Aorta (tissue), 5 donors: ENCODE measurements at regions not wholly inside any gene's neighbourhood (a gene's known extent, or its start where the extent isn't known, plus 50 kb on each side); places are given as distances from the start of the nearest gene placed in this dataset.

Source experiments
- ATAC-seq: fragments of 200-7000 bp; cut with Tn5 transposase; one replicate; pipeline ENCODE4 v1.9.1; 2022; ENCODE audit warnings: moderate library complexity; ENCODE audit not compliant: low FRiP score
- DNase-seq, 2 donors: peaks; one replicate each; pipeline ENCODE4 v3.0.0-alpha.2; 2020
- H3K27ac ChIP-seq, 2 donors: one replicate each; pipeline ENCODE4 v1.5.1; 2013; ENCODE audit warnings: low read length in 2 of 2, mild to moderate bottlenecking in 2 of 2, moderate library complexity in 2 of 2, control low read depth in 1 of 2, inconsistent platforms in 1 of 2, low read depth in 1 of 2
- H3K27me3 ChIP-seq, 2 donors: one replicate each; pipeline ENCODE4 v1.6.1; 2013; ENCODE audit warnings: control low read depth in 1 of 2, low read length in 1 of 2, mild to moderate bottlenecking in 1 of 2, moderate library complexity in 1 of 2; ENCODE audit not compliant: insufficient read depth in 2 of 2, control insufficient read depth in 1 of 2
- H3K36me3 ChIP-seq, 2 donors: one replicate each; pipeline ENCODE4 v1.6.1; 2013; ENCODE audit warnings: control low read depth in 1 of 2, low read length in 1 of 2, mild to moderate bottlenecking in 1 of 2; ENCODE audit not compliant: insufficient read depth in 2 of 2, control insufficient read depth in 1 of 2
- H3K4me1 ChIP-seq, 2 donors: one replicate each; pipeline ENCODE4 v1.6.1; 2013; ENCODE audit warnings: low read length in 2 of 2, control low read depth in 1 of 2, mild to moderate bottlenecking in 1 of 2, moderate library complexity in 1 of 2; ENCODE audit not compliant: insufficient read depth in 2 of 2, control insufficient read depth in 1 of 2
- H3K4me3 ChIP-seq, 2 donors: one replicate each; pipeline ENCODE4 v1.5.1; 2013; ENCODE audit warnings: low read length in 2 of 2, control low read depth in 1 of 2, mild to moderate bottlenecking in 1 of 2
- H3K9me3 ChIP-seq: one replicate; pipeline ENCODE4 v1.6.1; 2013; ENCODE audit warnings: mild to moderate bottlenecking, low read length; ENCODE audit not compliant: control insufficient read depth
- WGBS, 2 donors: extraction: QIAGEN DNeasy Blood & Tissue Kit; methylation state at CpG; one replicate each; pipeline ENCODE4 v1.1.7; 2013; 5-methylcytosine and 5-hydroxymethylcytosine counted together
- intact Hi-C, 2 donors: fragments of 100-400 bp; cut with DNase I; formaldehyde crosslinking; loops; one replicate each; pipeline versions ENCODE4 v1.14.2 to v1.15.0; 2022
- donor health status: healthy with polysubstance abuse.
- donor health status: Bipolar disorder and iron deficiency.
- donor health status: DM: no; HTN: no; CAD: no.
- donor health status: DM: no; HTN: no; CAD: no.
- donor health status: DM: yes; HTN: yes; CAD: no.

DNA sequence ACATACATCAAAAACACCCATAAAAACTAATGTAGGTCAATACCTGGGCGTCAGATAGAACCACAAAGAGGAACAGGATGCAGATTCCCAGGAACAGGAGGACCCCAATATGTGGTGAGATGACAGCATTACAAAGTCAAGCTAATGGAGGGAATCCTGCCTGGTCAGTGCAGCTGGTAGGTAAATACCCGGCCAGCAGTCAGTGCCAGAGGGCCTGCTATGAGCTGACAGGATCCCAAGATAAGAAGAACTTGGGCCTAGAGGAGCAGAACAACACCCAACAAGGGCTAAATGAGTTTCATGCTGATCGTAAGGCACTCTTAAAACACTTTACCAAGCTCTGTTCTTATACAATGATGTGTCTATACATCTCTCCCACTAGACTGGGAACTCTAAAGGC lies 61.2 kb upstream of the KCNMB2 start:
- Histone ChIP-seq H3K27me3 (no peaks in the 10 kb centered on the region), H3K4me3 (no peak overlapping the region), H3K4me1 (no peaks in the 10 kb centered on the region), H3K36me3 (no peaks in the 10 kb centered on the region), H3K27ac (no peak overlapping the region), H3K9me3 (peaks cover 1% of the 10 kb centered on the region)
- WGBS, 2 donors, result 89 to 94% methylated on average over 3 of the region's 3 CpGs
- ATAC-seq, result no peak
- intact Hi-C loops, result no loop called here
- no peak for DNase-seq

DNA sequence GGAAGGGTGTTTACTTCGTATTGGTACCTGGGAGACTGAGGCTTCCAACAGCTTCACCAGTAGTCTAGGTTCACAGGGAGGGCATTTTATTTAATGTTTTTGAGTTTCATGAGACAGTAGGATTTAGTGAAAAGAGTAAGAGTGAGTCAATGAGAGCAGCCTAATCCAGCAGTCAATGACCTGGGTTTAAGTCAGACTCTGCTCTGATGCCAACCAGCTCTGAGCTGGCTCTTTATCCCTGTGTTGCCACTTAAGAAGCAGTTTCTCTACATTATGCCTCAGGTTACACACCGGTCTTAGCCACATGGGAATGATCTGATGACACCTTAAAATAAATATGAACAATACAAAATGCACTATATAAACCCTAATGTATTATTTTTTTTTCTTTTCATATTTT lies 59.4 kb upstream of the KCNMB2 start:
- 74 to 78% methylated on average over 2 of the region's 2 CpGs for WGBS, 2 donors
- no peak for DNase-seq
- intact Hi-C loops, result no loop called here
- no peak for ATAC-seq
- Histone ChIP-seq H3K27ac (no peak overlapping the region), H3K27me3 (no peaks in the 10 kb centered on the region), H3K4me3 (no peak overlapping the region), H3K9me3 (no peaks in the 10 kb centered on the region), H3K4me1 (no peaks in the 10 kb centered on the region), H3K36me3 (no peaks in the 10 kb centered on the region)

DNA sequence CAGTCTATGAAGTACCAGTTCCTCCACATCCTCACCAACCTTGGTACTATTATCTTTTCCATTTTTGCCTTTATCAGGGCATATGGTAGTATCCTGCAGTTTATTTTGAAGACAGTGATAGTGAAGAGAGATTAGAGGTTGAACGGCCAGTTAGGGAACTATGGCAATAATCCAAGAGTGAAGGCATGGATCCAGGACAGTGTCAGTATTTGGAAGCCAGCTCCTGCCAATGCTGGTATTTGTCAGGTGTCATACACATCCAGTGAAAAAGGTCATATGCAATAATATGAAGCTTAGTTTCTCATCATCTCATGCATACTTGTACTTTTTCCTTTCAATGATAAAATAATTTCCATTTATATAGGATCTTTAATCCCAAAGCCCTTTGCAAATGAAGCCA lies 56.8 kb upstream of the KCNMB2 start:
- Histone ChIP-seq H3K4me3 (no peak overlapping the region), H3K27me3 (no peaks in the 10 kb centered on the region), H3K27ac (no peak overlapping the region), H3K36me3 (no peaks in the 10 kb centered on the region), H3K4me1 (no peaks in the 10 kb centered on the region), H3K9me3 (no peaks in the 10 kb centered on the region)
- 11 to 13% methylated on average over 1 of the region's 1 CpG for WGBS, 2 donors
- intact Hi-C loops, result no loop called here
- ATAC-seq (no peak), DNase-seq (no peak)

DNA sequence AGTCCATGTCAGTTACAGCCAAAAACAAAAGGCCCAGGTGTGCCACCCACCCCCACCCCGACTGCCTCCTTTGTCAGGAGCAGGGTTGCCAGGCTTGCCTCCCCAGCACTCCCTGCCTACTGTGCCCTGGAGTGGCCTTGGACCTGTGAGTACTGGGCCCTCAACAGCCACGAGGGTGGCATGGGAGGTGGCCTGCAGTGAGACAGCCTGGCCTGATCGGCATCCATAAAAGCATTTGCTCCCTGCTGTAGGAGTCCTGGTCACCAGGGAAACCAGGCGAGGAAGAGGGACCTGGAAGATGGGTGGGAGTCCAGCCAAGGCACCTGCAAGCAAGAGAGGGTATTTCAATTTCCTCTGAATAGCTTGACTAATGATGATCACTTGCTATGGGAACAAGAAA lies 56.4 kb upstream of the KCNMB2 start:
- no peaks in the 10 kb centered on the region for H3K36me3 ChIP-seq

DNA sequence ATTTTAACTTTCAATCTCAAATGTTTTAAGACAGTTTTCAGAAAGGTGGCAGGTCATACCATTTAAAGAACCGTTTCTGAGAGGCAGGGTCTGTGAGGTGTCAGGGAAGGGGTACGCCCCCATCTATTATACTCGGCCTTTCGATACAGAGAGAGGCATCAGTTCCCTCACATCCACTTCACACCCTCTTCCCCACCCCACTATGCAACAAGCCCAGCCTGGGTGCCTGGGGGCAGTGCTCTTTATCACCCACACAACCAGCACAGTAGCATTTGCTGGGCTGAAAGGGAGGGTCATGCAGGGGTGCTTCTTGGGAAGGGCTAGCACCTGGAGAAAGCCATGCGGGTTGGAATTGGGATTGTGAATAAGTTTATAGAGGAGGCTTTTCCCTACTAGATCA lies 56.0 kb upstream of the KCNMB2 start:
- Histone ChIP-seq H3K36me3 (no peaks in the 10 kb centered on the region), H3K4me1 (no peaks in the 10 kb centered on the region), H3K27me3 (no peaks in the 10 kb centered on the region), H3K27ac (no peak overlapping the region), H3K4me3 (no peak overlapping the region), H3K9me3 (no peaks in the 10 kb centered on the region)
- no peak for DNase-seq
- WGBS, 2 donors, result 83 to 87% methylated on average over 5 of the region's 5 CpGs
- no peak for ATAC-seq
- intact Hi-C loops, result no loop called here

More for the DNA sequence above, 56.4 kb upstream of the KCNMB2 start:
- no peak overlapping the region for H3K4me3 ChIP-seq
- WGBS, 2 donors, result 59 to 68% methylated on average over 4 of the region's 4 CpGs
- no peak overlapping the region for H3K27ac ChIP-seq
- intact Hi-C loops, result no loop called here
- H3K27me3 ChIP-seq, result no peaks in the 10 kb centered on the region
- no peak for ATAC-seq
- no peaks in the 10 kb centered on the region for H3K4me1 ChIP-seq
- no peaks in the 10 kb centered on the region for H3K9me3 ChIP-seq
- DNase-seq, result no peak

DNA sequence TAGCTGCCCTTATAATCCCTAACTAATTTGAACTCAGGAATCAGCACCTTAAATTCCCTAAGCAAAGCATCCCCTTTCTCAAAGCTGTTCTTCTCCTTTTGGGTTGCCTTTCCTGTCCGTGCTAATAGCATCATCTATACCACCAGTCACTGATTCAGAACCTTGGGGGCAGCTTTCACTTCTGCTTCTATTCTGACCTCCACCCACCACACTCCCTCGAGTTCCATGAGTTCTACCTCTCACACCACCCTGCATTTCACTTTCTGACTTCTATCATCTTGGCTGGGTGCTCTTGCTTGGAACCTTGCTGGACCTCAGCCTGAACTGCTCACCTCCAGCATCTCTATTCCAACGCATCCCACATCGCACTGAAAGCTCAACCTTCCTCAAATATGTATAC lies 55.4 kb upstream of the KCNMB2 start:
- Histone ChIP-seq H3K27me3 (no peaks in the 10 kb centered on the region), H3K9me3 (no peaks in the 10 kb centered on the region), H3K36me3 (no peaks in the 10 kb centered on the region), H3K4me3 (no peak overlapping the region), H3K27ac (no peak overlapping the region), H3K4me1 (no peaks in the 10 kb centered on the region)
- DNase-seq, result no peak
- no peak for ATAC-seq
- intact Hi-C loops, result no loop called here
- 81 to 82% methylated on average over 4 of the region's 4 CpGs for WGBS, 2 donors

DNA sequence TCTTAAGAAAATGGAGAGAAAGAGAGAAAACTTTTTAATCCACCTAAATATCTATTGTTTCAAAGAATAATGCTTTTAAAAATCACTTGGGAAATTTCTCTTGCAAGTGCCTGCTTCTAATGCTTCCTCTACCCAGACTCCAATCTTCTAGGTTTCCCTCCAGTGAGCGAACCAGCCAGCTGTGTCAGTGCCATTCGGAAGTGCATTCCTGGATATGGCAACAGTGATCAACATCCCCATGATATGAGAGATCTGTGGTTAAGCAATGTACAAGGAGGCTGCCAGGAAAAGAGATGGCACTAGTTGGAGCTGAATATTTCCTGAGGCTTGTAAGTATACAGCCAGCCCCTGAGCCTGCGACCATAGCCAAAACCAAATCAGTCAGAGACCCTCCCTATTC lies 53.3 kb upstream of the KCNMB2 start:
- Histone ChIP-seq H3K27ac (no peak overlapping the region), H3K27me3 (no peaks in the 10 kb centered on the region), H3K36me3 (no peaks in the 10 kb centered on the region), H3K9me3 (no peaks in the 10 kb centered on the region), H3K4me3 (no peak overlapping the region), H3K4me1 (no peaks in the 10 kb centered on the region)
- DNase-seq (no peak), ATAC-seq (no peak)
- WGBS, 2 donors, result 82 to 86% methylated on average over 3 of the region's 3 CpGs
- intact Hi-C loops, result no loop called here

DNA sequence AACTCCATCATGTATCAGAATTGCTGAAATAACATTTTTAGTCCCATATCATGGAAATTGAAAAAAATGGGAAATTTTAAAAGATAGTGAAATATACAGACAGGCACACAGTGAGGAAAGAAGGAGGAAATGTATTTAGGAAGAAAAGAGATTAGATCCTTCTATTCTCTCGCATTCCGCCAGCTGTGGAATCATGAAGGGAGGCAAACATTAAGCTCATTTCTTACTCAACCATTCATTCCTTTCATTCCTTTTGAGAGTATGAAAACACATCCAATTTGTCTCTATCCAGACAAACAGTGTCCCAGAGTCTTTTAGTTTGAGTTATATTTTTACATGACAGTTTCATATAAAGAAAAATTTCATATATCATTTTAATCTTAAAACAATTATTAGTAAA lies 52.5 kb upstream of the KCNMB2 start:
- intact Hi-C loops, result no loop called here
- Histone ChIP-seq H3K4me1 (no peaks in the 10 kb centered on the region), H3K27ac (no peak overlapping the region), H3K36me3 (no peaks in the 10 kb centered on the region), H3K9me3 (no peaks in the 10 kb centered on the region), H3K4me3 (no peak overlapping the region), H3K27me3 (no peaks in the 10 kb centered on the region)
- no peak for DNase-seq
- WGBS, 2 donors, result 38 to 74% methylated on average over 2 of the region's 2 CpGs
- no peak for ATAC-seq

DNA sequence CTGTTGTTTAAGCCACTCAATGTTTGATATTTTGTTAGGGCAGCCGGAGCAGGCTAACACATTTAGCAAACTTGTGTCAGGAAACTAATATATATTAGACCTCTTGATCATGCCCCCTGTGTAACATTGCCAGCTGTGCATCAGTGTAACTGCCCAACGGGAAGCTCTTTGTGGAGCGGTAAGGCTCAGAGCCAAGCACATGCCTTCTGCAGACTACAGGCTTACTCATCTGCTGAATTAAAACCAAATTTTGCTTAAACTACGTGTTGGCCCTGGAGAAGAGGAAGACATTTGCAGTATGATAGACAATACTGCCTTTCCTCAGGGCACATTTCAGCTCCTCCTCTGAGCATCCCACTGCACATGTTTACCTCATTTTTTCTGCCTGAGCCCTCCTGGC lies 50.5 kb upstream of the KCNMB2 start:
- no peaks in the 10 kb centered on the region for H3K36me3 ChIP-seq
- intact Hi-C loops, result no loop called here
- H3K4me1 ChIP-seq, result no peaks in the 10 kb centered on the region
- no peaks in the 10 kb centered on the region for H3K9me3 ChIP-seq
- ATAC-seq, result no peak
- no peak for DNase-seq
- no peak overlapping the region for H3K4me3 ChIP-seq
- 71 to 74% methylated on average over 4 of the region's 4 CpGs for WGBS, 2 donors
- no peaks in the 10 kb centered on the region for H3K27me3 ChIP-seq
- H3K27ac ChIP-seq, result no peak overlapping the region
